ENCODE measurements at regions not wholly inside any gene's neighbourhood (a gene's known extent, or its start where the extent isn't known, plus 50 kb on each side); places are given as distances from the start of the nearest gene placed in this dataset.

- TF ChIP-seq, protein P1, sequence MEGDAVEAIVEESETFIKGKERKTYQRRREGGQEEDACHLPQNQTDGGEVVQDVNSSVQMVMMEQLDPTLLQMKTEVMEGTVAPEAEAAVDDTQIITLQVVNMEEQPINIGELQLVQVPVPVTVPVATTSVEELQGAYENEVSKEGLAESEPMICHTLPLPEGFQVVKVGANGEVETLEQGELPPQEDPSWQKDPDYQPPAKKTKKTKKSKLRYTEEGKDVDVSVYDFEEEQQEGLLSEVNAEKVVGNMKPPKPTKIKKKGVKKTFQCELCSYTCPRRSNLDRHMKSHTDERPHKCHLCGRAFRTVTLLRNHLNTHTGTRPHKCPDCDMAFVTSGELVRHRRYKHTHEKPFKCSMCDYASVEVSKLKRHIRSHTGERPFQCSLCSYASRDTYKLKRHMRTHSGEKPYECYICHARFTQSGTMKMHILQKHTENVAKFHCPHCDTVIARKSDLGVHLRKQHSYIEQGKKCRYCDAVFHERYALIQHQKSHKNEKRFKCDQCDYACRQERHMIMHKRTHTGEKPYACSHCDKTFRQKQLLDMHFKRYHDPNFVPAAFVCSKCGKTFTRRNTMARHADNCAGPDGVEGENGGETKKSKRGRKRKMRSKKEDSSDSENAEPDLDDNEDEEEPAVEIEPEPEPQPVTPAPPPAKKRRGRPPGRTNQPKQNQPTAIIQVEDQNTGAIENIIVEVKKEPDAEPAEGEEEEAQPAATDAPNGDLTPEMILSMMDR (IDR thresholded peaks at IDR 0.05; ENCODE audit: insufficient read depth, low read length) = no peak
- no peak for TF ChIP-seq POLR2AphosphoS5 (IDR thresholded peaks at IDR 0.05; ENCODE audit: low read depth)
- no peak for TF ChIP-seq SPI1 (IDR thresholded peaks at IDR 0.05; ENCODE audit: borderline replicate concordance, low read depth)
- TF ChIP-seq REST (IDR thresholded peaks at IDR 0.05; ENCODE audit: insufficient replicate concordance, low read depth) = no peak
Measured at GRCh38 chrX:109914114-109914849, 88.6 kb upstream of the TMEM164 start.
